ENCODE measurements at regions not wholly inside any gene's neighbourhood (a gene's known extent, or its start where the extent isn't known, plus 50 kb on each side); places are given as distances from the start of the nearest gene placed in this dataset.

DNA sequence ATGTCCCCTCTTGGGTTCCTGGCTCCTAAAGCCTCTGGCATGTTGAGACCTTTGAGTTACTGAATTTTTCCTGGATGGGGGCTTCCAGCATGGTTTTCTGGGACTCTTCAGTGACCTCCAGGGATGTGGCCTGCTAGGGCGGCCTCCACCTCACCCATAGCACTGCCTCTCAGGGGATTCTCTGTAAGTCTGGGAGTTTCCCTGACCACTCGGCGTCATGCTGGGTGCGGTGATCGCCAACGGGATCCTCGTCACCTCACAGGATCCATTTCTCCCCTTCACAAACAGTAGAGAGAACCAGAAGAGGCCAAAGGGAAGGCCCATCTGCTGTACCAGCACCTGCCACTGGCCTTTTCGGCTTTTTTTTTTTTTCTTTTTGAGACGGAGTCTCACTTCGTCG, 84.3 kb downstream of the NPTX2 start:
- Histone ChIP-seq H3K27ac (ENCODE audit: low read length in 2 of 2) (no peak overlapping the region), H3K27me3 (replicated peaks in 1 of 4; ENCODE audit: control extremely low read depth in 1 of 4, control insufficient read depth in 3 of 4, insufficient read depth in 4 of 4, low read length in 3 of 4) (peaks cover 0 to 8% (median 0%) of the 10 kb centered on the region in 4 experiments), H3K36me3 (replicated peaks in 1 of 2; ENCODE audit: control extremely low read depth in 1 of 2, control insufficient read depth in 1 of 2, extremely low read depth in 1 of 2, insufficient read depth in 2 of 2, low read length in 1 of 2) (no peaks in the 10 kb centered on the region), H3K9ac (ENCODE audit: low read length) (no peak overlapping the region), H3K9me3 (ENCODE audit: control extremely low read depth in 1 of 3, control insufficient read depth in 2 of 3, insufficient read depth in 1 of 3, low read length in 2 of 3) (peaks cover 0 to 6% (median 2%) of the 10 kb centered on the region in 3 donors), H3K4me2 (replicated peaks; ENCODE audit: low read depth, low read length, poor library complexity, severe bottlenecking) (no peak overlapping the region), H2AFZ (ENCODE audit: insufficient read depth, low read depth, low read length, poor library complexity, severe bottlenecking) (no peak overlapping the region), H4K20me1 (ENCODE audit: control insufficient read depth, insufficient read depth, low read length, poor library complexity, severe bottlenecking) (no peaks in the 10 kb centered on the region), H3K4me1 (ENCODE audit: control insufficient read depth in 2 of 2, insufficient read depth in 2 of 2, low read length in 2 of 2) (no peaks in the 10 kb centered on the region), H3K4me3 (ENCODE audit: control extremely low read depth in 1 of 5, extremely low read depth in 1 of 5, insufficient read depth in 1 of 5, low read depth in 2 of 5, low read length in 4 of 5) (no peak overlapping the region), H3K79me2 (ENCODE audit: control insufficient read depth, insufficient read depth, low read length) (no peaks in the 10 kb centered on the region)
- no peak for DNase-seq
- H3K4me1 Mint-ChIP-seq = no peaks in the 10 kb centered on the region
- intact Hi-C loops (cut with micrococcal nuclease) = no loop called here
- POLR2A ChIA-PET = no interaction called here
- WGBS (ENCODE audit: insufficient coverage) = 79% methylated on average over 10 of the region's 11 CpGs
- no peak overlapping the region for H3K4me3 Mint-ChIP-seq
- ATAC-seq (ENCODE audit: low read depth) = no peak
- peaks cover 28% of the 10 kb centered on the region for H3K27me3 Mint-ChIP-seq
- CTCF ChIA-PET = no interaction called here
- H3K27ac Mint-ChIP-seq = no peak overlapping the region
- H3K9me3 Mint-ChIP-seq (ENCODE audit: insufficient read depth) = peaks cover 8% of the 10 kb centered on the region
- TF ChIP-seq, protein P1, sequence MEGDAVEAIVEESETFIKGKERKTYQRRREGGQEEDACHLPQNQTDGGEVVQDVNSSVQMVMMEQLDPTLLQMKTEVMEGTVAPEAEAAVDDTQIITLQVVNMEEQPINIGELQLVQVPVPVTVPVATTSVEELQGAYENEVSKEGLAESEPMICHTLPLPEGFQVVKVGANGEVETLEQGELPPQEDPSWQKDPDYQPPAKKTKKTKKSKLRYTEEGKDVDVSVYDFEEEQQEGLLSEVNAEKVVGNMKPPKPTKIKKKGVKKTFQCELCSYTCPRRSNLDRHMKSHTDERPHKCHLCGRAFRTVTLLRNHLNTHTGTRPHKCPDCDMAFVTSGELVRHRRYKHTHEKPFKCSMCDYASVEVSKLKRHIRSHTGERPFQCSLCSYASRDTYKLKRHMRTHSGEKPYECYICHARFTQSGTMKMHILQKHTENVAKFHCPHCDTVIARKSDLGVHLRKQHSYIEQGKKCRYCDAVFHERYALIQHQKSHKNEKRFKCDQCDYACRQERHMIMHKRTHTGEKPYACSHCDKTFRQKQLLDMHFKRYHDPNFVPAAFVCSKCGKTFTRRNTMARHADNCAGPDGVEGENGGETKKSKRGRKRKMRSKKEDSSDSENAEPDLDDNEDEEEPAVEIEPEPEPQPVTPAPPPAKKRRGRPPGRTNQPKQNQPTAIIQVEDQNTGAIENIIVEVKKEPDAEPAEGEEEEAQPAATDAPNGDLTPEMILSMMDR (IDR thresholded peaks at IDR 0.05) = no peak
- TF ChIP-seq EZH2 (IDR thresholded peaks at IDR 0.05; ENCODE audit: borderline replicate concordance, insufficient read depth, low read depth, low read length, poor library complexity, severe bottlenecking) = no peak

DNA sequence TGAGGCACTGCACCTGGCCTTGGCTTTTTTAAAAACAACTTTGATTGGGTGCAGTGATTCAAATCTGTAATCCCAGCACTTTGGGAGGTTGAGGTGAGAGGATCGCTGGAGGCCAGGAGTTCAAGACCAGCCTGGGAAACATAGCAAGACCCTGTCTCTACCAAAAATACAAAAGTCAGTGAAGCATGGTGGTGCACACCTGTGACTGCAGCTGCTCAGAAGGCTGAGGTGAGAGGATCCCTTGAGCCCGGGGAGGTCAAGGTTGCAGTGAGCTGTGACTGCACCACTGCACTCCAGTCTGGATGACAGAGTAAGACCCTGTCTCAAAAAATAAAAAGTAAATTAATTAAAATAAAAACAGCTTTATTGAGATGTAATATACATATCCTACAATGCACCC, 84.9 kb downstream of the NPTX2 start:
- Histone ChIP-seq H3K9ac (ENCODE audit: low read length) (no peak overlapping the region), H3K27ac (ENCODE audit: low read length in 2 of 2) (no peak overlapping the region), H2AFZ (ENCODE audit: insufficient read depth, low read depth, low read length, poor library complexity, severe bottlenecking) (no peak overlapping the region), H3K27me3 (replicated peaks in 1 of 4; ENCODE audit: control extremely low read depth in 1 of 4, control insufficient read depth in 3 of 4, insufficient read depth in 4 of 4, low read length in 3 of 4) (peaks cover 0 to 8% (median 0%) of the 10 kb centered on the region in 4 experiments), H3K4me1 (ENCODE audit: control insufficient read depth in 2 of 2, insufficient read depth in 2 of 2, low read length in 2 of 2) (no peaks in the 10 kb centered on the region), H3K9me3 (ENCODE audit: control extremely low read depth in 1 of 3, control insufficient read depth in 2 of 3, insufficient read depth in 1 of 3, low read length in 2 of 3) (peaks cover 0 to 2% (median 2%) of the 10 kb centered on the region in 3 donors), H3K4me2 (replicated peaks; ENCODE audit: low read depth, low read length, poor library complexity, severe bottlenecking) (no peak overlapping the region), H3K36me3 (replicated peaks in 1 of 2; ENCODE audit: control extremely low read depth in 1 of 2, control insufficient read depth in 1 of 2, extremely low read depth in 1 of 2, insufficient read depth in 2 of 2, low read length in 1 of 2) (no peaks in the 10 kb centered on the region), H3K79me2 (ENCODE audit: control insufficient read depth, insufficient read depth, low read length) (no peaks in the 10 kb centered on the region), H4K20me1 (ENCODE audit: control insufficient read depth, insufficient read depth, low read length, poor library complexity, severe bottlenecking) (no peaks in the 10 kb centered on the region), H3K4me3 (ENCODE audit: control extremely low read depth in 1 of 5, extremely low read depth in 1 of 5, insufficient read depth in 1 of 5, low read depth in 2 of 5, low read length in 4 of 5) (no peak overlapping the region)
- Mint-ChIP-seq H3K4me1 (no peaks in the 10 kb centered on the region), H3K4me3 (no peak overlapping the region), H3K9me3 (ENCODE audit: insufficient read depth) (peaks cover 5% of the 10 kb centered on the region), H3K27me3 (peaks cover 30% of the 10 kb centered on the region), H3K27ac (no peak overlapping the region)
- intact Hi-C loops (cut with micrococcal nuclease) = no loop called here
- POLR2A ChIA-PET = no interaction called here
- TF ChIP-seq, protein P1 (IDR thresholded peaks at IDR 0.05) = no peak
- TF ChIP-seq EZH2 (IDR thresholded peaks at IDR 0.05; ENCODE audit: borderline replicate concordance, insufficient read depth, low read depth, low read length, poor library complexity, severe bottlenecking) = no peak
- ATAC-seq (ENCODE audit: low read depth) (no peak), DNase-seq (no peak)
- CTCF ChIA-PET = no interaction called here
- 100% methylated on average over 1 of the region's 2 CpGs for WGBS (ENCODE audit: insufficient coverage)
